IPS DF 4.7 (cell line): ENCODE measurements at regions not wholly inside any gene's neighbourhood (a gene's known extent, or its start where the extent isn't known, plus 50 kb on each side); places are given as distances from the start of the nearest gene placed in this dataset.

Source experiments
- DNase-seq: peaks from one replicate; pipeline ENCODE4 v3.0.0-alpha.2; 2013; ENCODE audit warnings: low spot score; ENCODE audit errors: extremely low read depth

DNA sequence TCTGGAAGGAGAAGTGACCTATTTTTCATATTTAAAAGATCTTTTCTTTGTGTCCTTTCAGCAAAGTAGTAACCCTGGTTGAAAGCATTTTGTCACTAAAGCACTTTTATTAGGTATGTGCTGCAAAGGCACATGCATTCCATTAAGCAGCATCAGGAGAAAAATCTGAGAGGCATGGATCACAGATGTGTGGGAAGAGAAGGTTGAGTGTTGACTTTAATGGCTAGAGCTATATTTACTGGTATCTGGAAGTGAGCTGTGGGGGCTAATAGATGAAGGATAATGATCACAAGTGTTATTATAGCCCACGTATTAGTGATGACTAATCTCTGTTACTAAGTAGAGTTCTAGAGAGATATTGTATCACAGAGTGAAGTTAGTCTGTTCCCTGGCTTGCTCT, 1520.7 kb downstream of the ARAP2 start:
- DNase-seq = no peak

GRCh38 chr4:34724491-34724890, 1519.8 kb downstream of the ARAP2 start:
- DNase-seq = no peak

GRCh38 chr4:34731070-34731469, 1513.2 kb downstream of the ARAP2 start:
- no peak for DNase-seq

DNA sequence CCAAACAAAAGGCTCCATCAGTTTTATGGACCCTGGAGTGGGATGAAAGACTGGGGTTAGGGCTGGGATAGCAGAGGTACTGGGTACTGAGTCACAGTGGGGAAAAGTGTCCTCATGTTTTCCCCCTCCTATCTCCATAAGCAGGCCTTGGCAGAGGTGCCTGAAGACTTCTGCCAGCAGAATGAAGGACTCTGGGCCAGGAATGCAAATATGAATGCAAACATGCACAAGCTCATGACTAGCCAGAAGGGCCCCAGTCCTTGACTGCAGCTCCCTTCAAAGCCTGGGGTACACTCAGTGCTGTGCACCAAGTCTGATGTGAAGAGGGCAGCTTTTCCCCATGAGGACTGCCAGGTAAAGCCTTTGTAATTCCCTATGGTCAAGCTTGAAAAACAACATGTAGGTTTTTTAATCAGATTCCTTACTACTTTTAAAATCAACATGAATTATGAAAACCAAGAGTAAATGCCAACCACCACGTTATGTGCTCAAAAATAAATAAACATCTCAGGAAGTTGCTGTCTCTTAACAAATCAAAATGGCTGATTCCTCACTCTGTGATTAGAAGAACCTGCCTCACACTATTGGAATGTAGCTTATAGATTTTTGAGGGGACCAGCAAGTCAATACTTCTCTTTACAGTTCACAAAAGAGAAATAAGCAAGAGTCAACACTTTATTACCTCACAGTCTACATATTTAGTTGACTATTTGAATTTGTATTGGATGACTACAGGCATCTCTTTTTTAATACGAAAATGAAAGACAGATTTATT, 1512.0 kb downstream of the ARAP2 start:
- DNase-seq = no peak

- DNase-seq = no peak
Measured at GRCh38 chr4:34733185-34733941, 1511.0 kb downstream of the ARAP2 start.

- DNase-seq = no peak
Measured at GRCh38 chr4:34766935-34767334, 1477.4 kb downstream of the ARAP2 start.

DNA sequence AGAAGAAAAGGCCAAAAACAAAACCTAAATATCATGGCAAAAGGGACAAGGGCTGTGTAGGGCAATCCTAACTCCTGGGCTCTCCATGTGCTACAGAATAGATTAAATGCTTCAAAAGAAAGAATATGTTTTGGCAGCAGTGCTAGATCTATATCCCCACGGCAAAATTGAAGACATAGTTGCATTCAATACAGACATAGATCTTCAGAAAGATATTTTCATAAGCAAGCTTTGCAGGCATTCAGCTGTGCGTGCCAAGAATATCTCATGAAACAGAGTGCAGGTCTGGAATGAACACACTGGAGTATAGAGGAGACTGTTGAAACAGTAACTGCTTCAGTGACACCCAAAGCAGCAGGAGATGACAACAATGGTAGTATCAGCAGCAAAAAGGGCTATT, 1476.9 kb downstream of the ARAP2 start:
- no peak for DNase-seq

- DNase-seq = no peak
Measured at GRCh38 chr4:34771632-34772031, 1472.7 kb downstream of the ARAP2 start.

- no peak for DNase-seq
Measured at GRCh38 chr4:34790131-34790530, 1454.2 kb downstream of the ARAP2 start.

- no peak for DNase-seq
Measured at GRCh38 chr4:34791209-34791608, 1453.1 kb downstream of the ARAP2 start.

DNA sequence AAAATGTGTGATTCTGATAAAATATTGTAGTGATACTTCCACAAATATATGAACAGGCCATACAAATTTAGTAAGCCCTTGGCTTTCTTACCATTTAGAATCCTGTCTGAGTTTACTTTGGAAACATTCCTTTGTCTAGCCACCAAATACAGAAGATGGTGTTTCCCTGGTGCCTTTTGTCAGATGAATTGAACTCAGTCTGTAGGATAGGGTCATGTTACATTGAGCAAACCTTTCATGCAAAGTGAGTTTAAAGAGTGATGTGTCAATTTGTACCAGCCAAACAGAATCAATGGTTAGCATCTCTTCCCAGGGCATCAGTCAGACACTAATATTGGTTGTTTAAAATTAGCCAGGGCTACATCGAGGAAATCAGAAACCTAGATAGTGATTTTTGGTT, 1443.4 kb downstream of the ARAP2 start:
- no peak for DNase-seq

DNA sequence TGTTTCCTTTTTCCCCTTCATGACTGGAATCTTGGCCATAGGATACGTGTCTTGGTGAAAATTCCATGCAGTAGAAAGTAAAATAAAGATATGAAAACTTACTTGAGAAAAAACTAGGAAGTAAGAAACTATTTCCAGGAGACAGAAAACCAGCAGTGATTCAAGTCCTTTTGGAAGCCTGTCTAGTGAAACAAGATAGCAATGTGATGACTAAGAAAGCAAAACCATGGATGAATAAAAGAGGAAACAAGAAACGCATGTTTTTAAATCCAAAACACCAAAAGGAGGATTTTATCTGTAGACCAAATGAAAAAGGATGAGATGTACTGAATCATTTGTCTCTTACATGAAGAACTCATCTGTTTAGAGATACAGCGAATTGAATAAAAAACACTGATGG, 1430.0 kb downstream of the ARAP2 start:
- DNase-seq = no peak

GRCh38 chr4:34824515-34824914, 1419.8 kb downstream of the ARAP2 start:
- DNase-seq = no peak

- DNase-seq = no peak
Measured at GRCh38 chr4:34826660-34827059, 1417.7 kb downstream of the ARAP2 start.

GRCh38 chr4:34845926-34846325, 1398.4 kb downstream of the ARAP2 start:
- no peak for DNase-seq

- no peak for DNase-seq
Measured at GRCh38 chr4:34850421-34850820, 1393.9 kb downstream of the ARAP2 start.

DNA sequence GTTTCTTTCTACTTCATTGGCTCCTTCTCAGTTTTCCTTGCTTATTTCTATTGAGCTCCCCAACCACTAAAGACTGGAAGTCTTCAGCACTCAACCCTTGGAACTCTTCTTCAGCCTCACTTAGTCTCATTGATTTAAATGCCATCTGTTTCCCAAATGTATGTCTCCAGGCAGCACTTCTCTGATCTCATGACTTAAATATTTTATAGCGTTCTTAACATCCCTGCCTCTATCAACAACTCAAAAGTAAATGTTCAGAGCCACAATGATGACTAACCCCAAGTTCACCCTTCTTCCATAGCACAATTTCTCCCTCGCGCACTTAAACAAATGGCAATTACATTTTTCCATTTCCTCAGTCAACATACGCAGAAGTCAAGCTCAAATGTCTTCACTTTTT, 1393.3 kb downstream of the ARAP2 start:
- DNase-seq = no peak

DNA sequence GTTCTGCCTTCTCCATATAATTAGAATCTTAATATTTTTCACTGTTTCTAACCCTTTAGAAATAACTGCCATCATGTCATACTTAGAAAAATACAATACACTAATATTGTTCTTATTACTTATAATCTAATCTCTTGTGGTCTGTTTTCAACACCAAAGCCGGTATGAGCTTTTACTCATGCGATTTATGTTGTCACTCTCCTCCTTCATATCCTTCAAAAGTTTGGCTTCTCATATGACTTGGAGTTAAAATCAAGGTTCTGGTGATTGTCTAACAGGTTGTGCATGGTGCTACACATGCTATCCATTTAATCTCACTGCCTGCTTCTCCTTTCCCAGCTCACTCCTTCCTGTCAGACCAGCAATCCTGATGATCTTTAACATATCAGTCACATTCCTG, 1392.9 kb downstream of the ARAP2 start:
- no peak for DNase-seq

DNA sequence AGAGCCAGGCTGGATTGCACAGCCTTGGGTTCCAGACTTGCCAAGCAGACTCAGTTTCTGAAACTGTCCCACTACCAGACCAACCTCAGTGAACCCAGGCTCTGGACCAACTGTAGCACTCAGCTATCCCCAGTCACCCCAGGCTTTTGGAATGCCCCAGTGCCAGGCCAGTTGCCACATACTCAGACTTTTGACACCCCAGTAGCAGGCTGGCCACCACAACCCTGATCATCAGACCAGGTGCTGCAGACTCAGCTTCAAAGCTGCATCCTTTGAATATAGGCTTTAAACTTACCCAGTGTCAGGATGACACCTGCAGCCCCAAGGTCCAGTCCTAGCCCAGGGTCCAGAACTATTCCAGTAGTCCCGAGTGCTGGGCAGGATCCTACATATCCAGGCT, 1389.9 kb downstream of the ARAP2 start:
- no peak for DNase-seq

GRCh38 chr4:34861666-34862065, 1382.6 kb downstream of the ARAP2 start:
- DNase-seq = no peak

GRCh38 chr4:34878961-34879360, 1365.4 kb downstream of the ARAP2 start:
- DNase-seq = no peak

- no peak for DNase-seq
Measured at GRCh38 chr4:34880246-34880645, 1364.1 kb downstream of the ARAP2 start.

- DNase-seq = no peak
Measured at GRCh38 chr4:34891892-34892291, 1352.4 kb downstream of the ARAP2 start.
